Lower leg skin (tissue), 3 donors: ENCODE measurements at regions not wholly inside any gene's neighbourhood (a gene's known extent, or its start where the extent isn't known, plus 50 kb on each side); places are given as distances from the start of the nearest gene placed in this dataset.

Experiments used
- POLR2A ChIP-seq, 2 donors: fragments of 450-650 bp; IDR thresholded peaks; one replicate each; pipeline ENCODE4 v1.6.1; 2016 to 2017; ENCODE audit warnings: antibody characterized with exemption in 2 of 2, mild to moderate bottlenecking in 1 of 2, moderate library complexity in 1 of 2
- TF ChIP-seq, protein P1 (sequence below), 3 donors: fragments of 450-650 bp; IDR thresholded peaks; one replicate each; pipeline ENCODE4 v1.5.1; 2016; ENCODE audit warnings: antibody characterized with exemption in 3 of 3, mild to moderate bottlenecking in 3 of 3, moderate library complexity in 2 of 3

DNA sequence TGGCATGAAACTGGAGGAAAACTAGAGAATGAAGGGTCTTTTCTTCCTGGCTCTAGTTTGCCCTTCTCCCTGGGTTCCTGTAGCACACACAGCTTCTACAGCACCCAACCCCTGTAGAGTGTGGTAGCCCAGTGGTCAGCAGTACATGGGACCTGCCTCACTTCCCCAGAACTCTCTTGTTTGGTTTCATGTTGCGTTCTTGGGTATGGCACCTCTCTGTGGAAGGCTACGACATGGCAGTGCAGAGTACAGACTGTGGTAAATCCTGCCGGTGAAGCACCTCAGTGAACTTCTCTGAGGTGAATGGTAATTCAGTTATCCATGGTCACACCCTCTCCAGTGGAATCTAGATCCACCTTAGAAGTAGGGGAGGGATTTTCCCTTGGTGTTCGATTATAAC lies 105.5 kb downstream of the TLR4 start:
- TF ChIP-seq, protein P1, sequence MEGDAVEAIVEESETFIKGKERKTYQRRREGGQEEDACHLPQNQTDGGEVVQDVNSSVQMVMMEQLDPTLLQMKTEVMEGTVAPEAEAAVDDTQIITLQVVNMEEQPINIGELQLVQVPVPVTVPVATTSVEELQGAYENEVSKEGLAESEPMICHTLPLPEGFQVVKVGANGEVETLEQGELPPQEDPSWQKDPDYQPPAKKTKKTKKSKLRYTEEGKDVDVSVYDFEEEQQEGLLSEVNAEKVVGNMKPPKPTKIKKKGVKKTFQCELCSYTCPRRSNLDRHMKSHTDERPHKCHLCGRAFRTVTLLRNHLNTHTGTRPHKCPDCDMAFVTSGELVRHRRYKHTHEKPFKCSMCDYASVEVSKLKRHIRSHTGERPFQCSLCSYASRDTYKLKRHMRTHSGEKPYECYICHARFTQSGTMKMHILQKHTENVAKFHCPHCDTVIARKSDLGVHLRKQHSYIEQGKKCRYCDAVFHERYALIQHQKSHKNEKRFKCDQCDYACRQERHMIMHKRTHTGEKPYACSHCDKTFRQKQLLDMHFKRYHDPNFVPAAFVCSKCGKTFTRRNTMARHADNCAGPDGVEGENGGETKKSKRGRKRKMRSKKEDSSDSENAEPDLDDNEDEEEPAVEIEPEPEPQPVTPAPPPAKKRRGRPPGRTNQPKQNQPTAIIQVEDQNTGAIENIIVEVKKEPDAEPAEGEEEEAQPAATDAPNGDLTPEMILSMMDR (IDR thresholded peaks at IDR 0.05): no peak
- TF ChIP-seq POLR2A (IDR thresholded peaks at IDR 0.05): no peak
